ENCODE measurements at regions not wholly inside any gene's neighbourhood (a gene's known extent, or its start where the extent isn't known, plus 50 kb on each side); places are given as distances from the start of the nearest gene placed in this dataset.

DNA sequence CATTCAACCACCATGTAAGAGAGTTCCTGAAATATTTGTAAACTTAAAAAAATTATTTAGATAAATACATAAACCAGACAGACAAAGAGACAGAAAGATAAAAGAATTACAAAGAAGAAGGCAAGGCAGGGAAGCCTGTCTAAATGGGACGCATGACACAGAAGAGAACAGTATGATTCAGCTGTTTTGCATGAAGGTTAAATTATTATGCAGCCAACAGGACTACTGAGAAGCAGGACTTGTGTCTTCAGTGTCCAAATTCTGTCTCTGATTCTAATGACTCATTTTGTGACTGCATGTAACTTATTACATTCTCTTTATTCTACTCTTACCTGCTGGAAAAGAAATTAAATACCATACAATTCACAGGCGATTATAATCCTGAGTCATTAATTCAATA lies 340.4 kb upstream of the KCNMB2 start:
- TF ChIP-seq, protein P1, sequence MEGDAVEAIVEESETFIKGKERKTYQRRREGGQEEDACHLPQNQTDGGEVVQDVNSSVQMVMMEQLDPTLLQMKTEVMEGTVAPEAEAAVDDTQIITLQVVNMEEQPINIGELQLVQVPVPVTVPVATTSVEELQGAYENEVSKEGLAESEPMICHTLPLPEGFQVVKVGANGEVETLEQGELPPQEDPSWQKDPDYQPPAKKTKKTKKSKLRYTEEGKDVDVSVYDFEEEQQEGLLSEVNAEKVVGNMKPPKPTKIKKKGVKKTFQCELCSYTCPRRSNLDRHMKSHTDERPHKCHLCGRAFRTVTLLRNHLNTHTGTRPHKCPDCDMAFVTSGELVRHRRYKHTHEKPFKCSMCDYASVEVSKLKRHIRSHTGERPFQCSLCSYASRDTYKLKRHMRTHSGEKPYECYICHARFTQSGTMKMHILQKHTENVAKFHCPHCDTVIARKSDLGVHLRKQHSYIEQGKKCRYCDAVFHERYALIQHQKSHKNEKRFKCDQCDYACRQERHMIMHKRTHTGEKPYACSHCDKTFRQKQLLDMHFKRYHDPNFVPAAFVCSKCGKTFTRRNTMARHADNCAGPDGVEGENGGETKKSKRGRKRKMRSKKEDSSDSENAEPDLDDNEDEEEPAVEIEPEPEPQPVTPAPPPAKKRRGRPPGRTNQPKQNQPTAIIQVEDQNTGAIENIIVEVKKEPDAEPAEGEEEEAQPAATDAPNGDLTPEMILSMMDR (IDR thresholded peaks at IDR 0.05) = no peak

DNA sequence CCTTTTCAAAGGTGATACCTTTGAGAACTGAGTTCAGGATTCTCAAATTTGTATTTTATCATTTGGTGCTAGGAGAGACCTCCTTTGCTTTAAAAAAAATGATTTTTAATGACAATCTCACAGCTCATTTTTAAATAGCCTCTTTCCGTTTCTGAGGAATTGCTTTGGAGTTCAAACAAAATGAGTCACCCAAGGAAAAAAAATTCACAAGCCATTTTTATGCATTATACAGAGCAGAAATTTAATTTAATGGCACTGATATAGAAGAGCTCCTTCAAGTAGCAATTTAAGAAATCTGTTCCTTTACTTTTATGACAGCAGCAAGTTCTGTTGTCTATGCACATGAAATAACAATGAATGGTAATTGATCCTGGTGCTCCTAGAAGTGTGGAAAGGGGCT lies 337.9 kb upstream of the KCNMB2 start:
- H3K27me3 ChIP-seq = no peaks in the 10 kb centered on the region
- H3K27ac ChIP-seq = no peak overlapping the region
- no peak overlapping the region for H3K4me3 ChIP-seq
- intact Hi-C loops (cut with DNase I; ENCODE audit: low total_unique reads) = no loop called here
- no peaks in the 10 kb centered on the region for H3K9me3 ChIP-seq
- H3K4me1 ChIP-seq = peaks cover 0 to 49% (median 27%) of the 10 kb centered on the region in 4 donors
- TF ChIP-seq, protein P1 (IDR thresholded peaks at IDR 0.05) = no peak
- H3K36me3 ChIP-seq = no peaks in the 10 kb centered on the region
- DNase-seq = no peak

More for the DNA sequence above, 340.4 kb upstream of the KCNMB2 start:
- intact Hi-C loops (cut with DNase I; ENCODE audit: low total_unique reads) = no loop called here
- Histone ChIP-seq H3K27me3 (no peaks in the 10 kb centered on the region), H3K4me1 (peaks cover 0 to 36% (median 20%) of the 10 kb centered on the region in 4 donors), H3K27ac (peak overlapping the region; percentile 1 to 35), H3K36me3 (no peaks in the 10 kb centered on the region), H3K4me3 (no peak overlapping the region), H3K9me3 (no peaks in the 10 kb centered on the region)
- DNase-seq = no peak

DNA sequence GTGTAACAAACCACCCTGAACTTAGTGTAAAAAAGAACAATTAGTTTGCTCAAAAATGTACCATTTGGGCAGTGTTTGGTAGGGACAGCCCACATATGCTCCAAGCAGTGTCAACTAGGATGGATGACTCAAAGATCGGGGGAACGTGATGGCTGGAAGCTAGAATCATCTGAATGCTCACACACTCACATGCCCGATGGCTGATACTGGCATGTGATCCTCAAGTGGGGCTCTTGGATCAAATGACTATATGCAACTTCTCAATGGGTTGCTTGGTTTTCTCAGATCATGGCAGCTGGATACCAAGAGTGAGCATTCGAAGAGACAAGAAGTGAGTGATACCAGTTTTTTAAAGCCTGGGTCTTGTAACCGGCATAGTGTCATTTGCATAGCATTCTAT lies 335.9 kb upstream of the KCNMB2 start:
- Histone ChIP-seq H3K27ac (no peak overlapping the region), H3K4me1 (peaks cover 0 to 46% (median 22%) of the 10 kb centered on the region in 4 donors), H3K4me3 (no peak overlapping the region), H3K9me3 (no peaks in the 10 kb centered on the region), H3K27me3 (no peaks in the 10 kb centered on the region), H3K36me3 (no peaks in the 10 kb centered on the region)
- TF ChIP-seq, protein P1 (IDR thresholded peaks at IDR 0.05) = no peak
- DNase-seq = no peak
- intact Hi-C loops (cut with DNase I; ENCODE audit: low total_unique reads) = no loop called here

DNA sequence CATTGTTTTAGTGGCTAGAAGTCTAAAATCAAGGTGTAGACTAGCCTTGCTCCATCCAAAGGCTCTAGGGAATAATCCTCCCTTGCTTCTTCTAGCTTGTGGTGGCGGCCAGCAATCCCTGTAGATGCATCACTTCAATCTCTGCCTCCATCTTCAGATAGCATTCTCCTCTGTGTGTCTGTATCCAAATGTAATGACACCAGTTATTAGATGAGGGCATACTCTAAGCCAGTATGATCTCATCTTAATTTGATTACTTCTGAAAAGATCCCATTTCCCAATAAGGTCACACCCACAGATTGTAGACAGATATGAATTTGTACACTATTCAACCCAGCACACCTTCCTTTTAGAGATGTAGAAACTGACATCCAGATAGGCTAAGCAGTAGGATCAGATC lies 334.5 kb upstream of the KCNMB2 start:
- no peaks in the 10 kb centered on the region for H3K27me3 ChIP-seq
- no peak for DNase-seq
- intact Hi-C loops (cut with DNase I; ENCODE audit: low total_unique reads) = no loop called here
- peaks cover 0 to 46% (median 12%) of the 10 kb centered on the region in 4 donors for H3K4me1 ChIP-seq
- H3K4me3 ChIP-seq = no peak overlapping the region
- no peaks in the 10 kb centered on the region for H3K36me3 ChIP-seq
- TF ChIP-seq, protein P1 (IDR thresholded peaks at IDR 0.05) = no peak
- H3K9me3 ChIP-seq = no peaks in the 10 kb centered on the region
- H3K27ac ChIP-seq = no peak overlapping the region

DNA sequence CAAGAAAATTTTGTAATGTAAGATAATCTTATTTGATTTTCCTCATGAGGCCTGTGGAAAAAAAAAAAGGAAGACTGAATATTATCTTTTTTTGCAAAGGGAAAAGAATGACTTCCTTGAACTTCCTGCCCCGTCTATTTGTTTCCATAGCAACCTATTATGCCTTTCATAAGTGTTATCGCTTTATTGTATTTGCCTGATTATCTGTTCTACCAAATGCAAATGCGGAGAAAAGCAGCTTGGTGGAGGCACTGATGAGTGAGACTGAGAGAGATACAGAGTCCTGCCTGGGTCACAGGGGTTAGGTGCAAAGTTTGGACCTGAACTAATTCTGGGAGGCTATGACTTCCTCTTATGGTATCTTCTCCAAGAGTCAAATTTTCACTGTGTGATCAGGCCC lies 334.0 kb upstream of the KCNMB2 start:
- Histone ChIP-seq H3K4me3 (no peak overlapping the region), H3K27ac (no peak overlapping the region), H3K9me3 (no peaks in the 10 kb centered on the region), H3K36me3 (no peaks in the 10 kb centered on the region), H3K4me1 (peaks cover 0 to 43% (median 9%) of the 10 kb centered on the region in 4 donors), H3K27me3 (no peaks in the 10 kb centered on the region)
- intact Hi-C loops (cut with DNase I; ENCODE audit: low total_unique reads) = no loop called here
- DNase-seq = no peak
- TF ChIP-seq, protein P1 (IDR thresholded peaks at IDR 0.05) = no peak

DNA sequence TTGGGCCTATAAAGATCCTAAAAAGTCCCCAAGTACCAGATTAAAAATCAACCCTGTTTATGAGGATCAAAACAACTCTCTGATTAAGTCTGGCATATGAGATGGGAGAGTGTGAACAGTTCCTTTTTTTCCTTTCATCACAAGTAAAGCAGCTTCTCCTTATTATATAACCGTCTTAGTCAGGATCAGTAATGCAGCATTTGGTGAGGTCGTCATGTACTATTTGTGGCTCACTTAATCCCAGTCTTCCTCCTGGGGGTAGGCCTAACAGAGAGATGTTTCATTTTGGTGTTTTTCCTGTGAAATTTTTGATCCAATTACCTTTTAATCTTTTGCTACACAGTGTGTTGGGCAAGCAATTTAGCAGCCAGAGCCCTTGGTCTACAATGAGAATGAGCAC lies 333.1 kb upstream of the KCNMB2 start:
- H3K4me3 ChIP-seq = no peak overlapping the region
- H3K27ac ChIP-seq = peak overlapping the region; percentile 42 to 59
- peaks cover 0 to 40% (median 8%) of the 10 kb centered on the region in 4 donors for H3K4me1 ChIP-seq
- H3K36me3 ChIP-seq = no peaks in the 10 kb centered on the region
- no peaks in the 10 kb centered on the region for H3K27me3 ChIP-seq
- TF ChIP-seq, protein P1 (IDR thresholded peaks at IDR 0.05) = no peak
- peak in 1 of 2 donors; percentile 24 for DNase-seq
- H3K9me3 ChIP-seq = no peaks in the 10 kb centered on the region
- intact Hi-C loops (cut with DNase I; ENCODE audit: low total_unique reads) = no loop called here
